ENCODE measurements at regions not wholly inside any gene's neighbourhood (a gene's known extent, or its start where the extent isn't known, plus 50 kb on each side); places are given as distances from the start of the nearest gene placed in this dataset.

DNA sequence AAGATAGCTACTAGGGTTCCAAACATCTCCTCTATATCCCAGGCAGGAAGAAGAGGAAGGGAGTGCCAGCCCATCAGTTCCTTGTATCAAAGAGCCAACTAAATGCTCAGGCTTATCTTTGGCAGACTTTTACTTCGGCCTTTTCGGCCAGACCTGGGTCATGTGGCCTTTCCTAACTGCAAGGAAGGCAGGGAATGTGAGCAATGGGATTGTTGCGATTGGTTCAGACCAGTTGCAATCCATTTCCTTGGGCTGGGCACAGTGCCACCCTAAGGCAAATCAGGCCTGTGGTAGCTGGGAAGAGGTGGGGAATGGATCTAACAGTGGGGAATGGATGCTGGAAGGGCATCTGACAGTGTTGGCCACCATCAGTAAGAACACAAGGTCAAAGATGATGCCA, 109.9 kb downstream of the RPS24 start:
- TF ChIP-seq CTCF (IDR thresholded peaks at IDR 0.05; ENCODE audit: insufficient read depth, low read depth, low read length, missing control alignments) = no peak
- no peak overlapping the region for H3K4me3 ChIP-seq (ENCODE audit: low read depth, low read length)
- DNase-seq (ENCODE audit: low read depth) = no peak

- DNase-seq (ENCODE audit: low read depth) = no peak
- no peak overlapping the region for H3K4me3 ChIP-seq (ENCODE audit: low read depth, low read length)
- TF ChIP-seq CTCF (IDR thresholded peaks at IDR 0.05; ENCODE audit: insufficient read depth, low read depth, low read length, missing control alignments) = no peak
Measured at GRCh38 chr10:78146200-78146599, 112.5 kb downstream of the RPS24 start.

DNA sequence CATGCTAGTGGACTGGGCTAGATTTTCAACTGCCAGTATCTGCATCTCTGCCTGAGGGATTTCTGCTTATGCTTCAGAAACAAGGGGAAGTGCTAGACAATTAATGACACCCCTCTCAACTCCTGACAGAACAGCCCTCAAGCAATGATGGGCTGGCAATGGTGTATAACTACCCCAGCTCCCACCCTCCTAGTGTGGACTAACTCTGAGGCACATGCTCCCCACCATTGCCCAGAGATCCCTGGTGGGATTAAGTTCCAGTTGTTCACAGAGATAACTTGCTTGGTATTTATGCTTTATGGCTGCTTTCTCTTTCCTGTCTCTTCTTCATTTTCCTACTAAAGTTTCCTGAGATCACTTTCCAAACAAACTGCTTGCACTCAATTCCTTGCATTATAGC, 113.5 kb downstream of the RPS24 start:
- no peak overlapping the region for H3K4me3 ChIP-seq (ENCODE audit: low read depth, low read length)
- no peak for TF ChIP-seq CTCF (IDR thresholded peaks at IDR 0.05; ENCODE audit: insufficient read depth, low read depth, low read length, missing control alignments)
- DNase-seq (ENCODE audit: low read depth) = no peak

DNA sequence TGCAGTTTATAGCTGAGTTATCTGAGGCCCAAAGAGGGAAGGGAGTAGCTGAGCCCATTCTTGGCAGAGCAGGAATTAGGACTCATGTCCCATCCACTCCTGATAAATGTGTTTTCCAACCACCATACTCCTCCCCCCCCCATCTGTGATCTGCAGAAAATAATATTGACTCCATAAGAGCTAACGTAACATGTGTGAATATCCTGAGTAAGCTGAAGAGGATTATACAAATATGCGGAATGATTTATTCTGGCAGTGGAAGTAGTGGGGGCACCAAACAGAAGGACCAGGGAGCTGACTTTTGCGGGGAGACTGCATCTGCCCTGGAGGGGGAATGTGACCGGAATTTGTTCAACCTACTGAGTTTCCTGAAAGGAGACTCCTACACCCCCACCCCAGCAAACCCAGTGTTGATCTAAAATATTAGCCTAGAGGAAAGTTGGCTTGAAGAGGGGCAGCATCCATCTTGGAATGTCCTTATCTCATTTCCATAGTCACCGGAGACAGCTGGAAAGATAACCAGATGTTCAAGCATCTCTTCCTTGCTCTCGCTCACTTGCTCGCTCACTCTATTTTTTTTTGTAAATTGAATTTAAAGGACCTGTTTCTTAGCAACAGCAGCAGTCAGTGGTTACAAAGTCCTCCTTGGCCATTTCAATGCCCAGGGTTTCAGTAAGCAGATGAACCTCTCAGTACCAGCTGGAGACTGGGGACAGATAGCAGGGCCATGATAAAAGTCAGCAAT, 114.7 kb downstream of the RPS24 start:
- no peak for DNase-seq (ENCODE audit: low read depth)
- no peak overlapping the region for H3K4me3 ChIP-seq (ENCODE audit: low read depth, low read length)
- TF ChIP-seq CTCF (IDR thresholded peaks at IDR 0.05; ENCODE audit: insufficient read depth, low read depth, low read length, missing control alignments) = no peak

DNA sequence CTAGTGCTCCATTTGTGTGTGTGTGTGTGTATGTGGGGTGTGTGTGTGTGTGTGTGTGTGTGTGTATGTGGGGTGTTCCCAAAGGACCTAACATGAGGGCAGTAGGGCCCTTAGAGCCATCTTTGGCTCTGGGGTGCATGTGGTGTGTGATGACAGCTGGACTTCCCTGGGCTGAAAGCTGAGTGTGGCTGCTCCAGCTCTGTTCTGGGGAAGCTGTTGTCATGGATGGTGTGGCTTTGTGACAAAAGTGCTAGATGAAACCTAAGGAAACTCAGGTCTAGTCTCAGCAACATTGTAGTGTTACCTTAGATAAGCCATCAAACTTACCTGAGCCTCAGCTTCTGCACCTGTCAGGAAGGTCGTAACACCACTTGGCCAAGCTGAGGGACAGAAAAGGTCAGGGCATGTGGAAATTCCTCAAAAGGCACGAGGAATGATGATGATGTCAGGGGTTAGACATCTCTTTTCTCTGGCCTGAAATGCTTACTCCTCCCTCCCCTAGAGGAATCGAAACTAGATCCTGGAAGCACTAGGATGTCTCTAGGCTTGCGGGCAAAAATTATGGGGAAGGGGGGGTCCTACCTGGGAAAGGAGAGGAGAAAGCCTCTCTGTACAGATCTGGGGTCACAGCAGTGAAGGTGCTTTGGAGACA, 115.4 kb downstream of the RPS24 start:
- DNase-seq (ENCODE audit: low read depth) = no peak
- no peak for TF ChIP-seq CTCF (IDR thresholded peaks at IDR 0.05; ENCODE audit: insufficient read depth, low read depth, low read length, missing control alignments)
- no peak overlapping the region for H3K4me3 ChIP-seq (ENCODE audit: low read depth, low read length)

- no peak for TF ChIP-seq CTCF (IDR thresholded peaks at IDR 0.05; ENCODE audit: insufficient read depth, low read depth, low read length, missing control alignments)
- no peak overlapping the region for H3K4me3 ChIP-seq (ENCODE audit: low read depth, low read length)
- no peak for DNase-seq (ENCODE audit: low read depth)
Measured at GRCh38 chr10:78150756-78151155, 117.1 kb downstream of the RPS24 start.

Measured in GM12865 (cell line).